HCT116 (cell line): ENCODE measurements at regions not wholly inside any gene's neighbourhood (a gene's known extent, or its start where the extent isn't known, plus 50 kb on each side); places are given as distances from the start of the nearest gene placed in this dataset.

Experiments used
- ATAC-seq: fragments of 200-7000 bp; cut with Tn5 transposase; 2 replicates; pipeline ENCODE4 v1.9.1; 2020; ENCODE audit warnings: mild to moderate bottlenecking, moderate library complexity
- BruUV-seq: library from RNA; stranded (reverse); fragments of 400-500 nt; replicated peaks from 2 replicates; lab custom pipeline; 2021; lab: Mats Ljungman, UMichigan
- CTCF ChIA-PET: fragments of 300-600 bp; sonication (Branson Sonifier 250); formaldehyde crosslinking; loops from one replicate; lab custom pipeline; 2021; ENCODE audit warnings: antibody characterized with exemption; lab: Charles Lee
- POLR2A ChIA-PET: fragments of 300-600, 350-600 bp; sonication (Branson Sonifier 250); formaldehyde crosslinking; loops from one replicate; lab custom pipeline; 2021; ENCODE audit warnings: antibody characterized with exemption; lab: Charles Lee
- RAD21 ChIA-PET, 2 experiments: fragments of 300-600 bp; sonication (Branson Sonifier 250); formaldehyde crosslinking; loops; one replicate each; lab custom pipeline; 2023; ENCODE audit warnings: low total read pairs in 2 of 2; ENCODE audit not compliant: uncharacterized antibody in 2 of 2, unreplicated experiment in 2 of 2, low non-redundant PET in 1 of 2; lab: Charles Lee
- DNase-seq: peaks from one replicate; pipeline ENCODE4 v3.0.0-alpha.2; 2010; ENCODE audit warnings: low read depth, low spot score
- H2AFZ ChIP-seq: fragments of 200-600 bp; shearing (Covaris generic), sonication (generic); 2 replicates; pipeline ENCODE4 v1.6.1; 2017; ENCODE audit warnings: low read depth, mixed run types, mixed read lengths, antibody characterized with exemption, low read length; ENCODE audit not compliant: poor library complexity, severe bottlenecking
- H3K27ac ChIP-seq: 2 replicates; pipeline ENCODE4 v1.5.1; 2012; ENCODE audit warnings: low read depth, low read length
- H3K27me3 ChIP-seq: fragments of 200-600 bp; sonication (generic); 2 replicates; pipeline ENCODE4 v1.6.1; 2016; ENCODE audit warnings: mixed run types, low read length, mixed read lengths; ENCODE audit not compliant: insufficient read depth
- H3K36me3 ChIP-seq, 2 experiments: fragments of 200-500 bp in 1 of 2; fragments of 200-600 bp in 1 of 2; sonication (Bioruptor generic) in 1 of 2; sonication (generic) in 1 of 2; 2 replicates each; pipeline versions ENCODE4 v1.5.1 to v1.6.1; 2014 to 2016; ENCODE audit warnings: low read length in 2 of 2, inconsistent platforms in 1 of 2, mixed read lengths in 1 of 2, mixed run types in 1 of 2; ENCODE audit not compliant: insufficient read depth in 2 of 2, control insufficient read depth in 1 of 2
- H3K4me1 ChIP-seq, 2 experiments: fragments of 200-600 bp in 1 of 2; sonication (generic) in 1 of 2; 2 replicates each; pipeline versions ENCODE4 v1.5.1 to v1.6.1; 2012 to 2017; ENCODE audit warnings: low read length in 2 of 2, inconsistent platforms in 1 of 2, mild to moderate bottlenecking in 1 of 2, mixed read lengths in 1 of 2, mixed run types in 1 of 2, moderate library complexity in 1 of 2; ENCODE audit not compliant: insufficient read depth in 2 of 2, control insufficient read depth in 1 of 2
- H3K4me2 ChIP-seq: fragments of 200-600 bp; sonication (generic); 2 replicates; pipeline ENCODE4 v1.6.1; 2017; ENCODE audit warnings: mixed run types, low read length, mixed read lengths
- H3K4me3 ChIP-seq, 2 experiments: fragments of 200-600 bp in 1 of 2; sonication (generic) in 1 of 2; replicated peaks in 1 of 2; 2 replicates each; pipeline ENCODE4 v1.5.1; 2011 to 2016; ENCODE audit warnings: low read length in 2 of 2, control low read depth in 1 of 2, low read depth in 1 of 2, mild to moderate bottlenecking in 1 of 2, mixed read lengths in 1 of 2, mixed run types in 1 of 2
- H3K79me2 ChIP-seq: fragments of 200-600 bp; sonication (generic); 2 replicates; pipeline ENCODE4 v1.6.1; 2017; ENCODE audit warnings: mild to moderate bottlenecking, mixed run types, low read length, moderate library complexity, mixed read lengths; ENCODE audit not compliant: insufficient read depth
- H3K9ac ChIP-seq: fragments of 200-600 bp; sonication (generic); 2 replicates; pipeline ENCODE4 v1.6.1; 2016; ENCODE audit warnings: low read length, mixed read lengths
- H3K9me2 ChIP-seq: fragments of 200-600 bp; sonication (generic), shearing (Covaris generic); 2 replicates; pipeline ENCODE4 v1.6.1; 2017; ENCODE audit warnings: mixed run types, mild to moderate bottlenecking, moderate library complexity; ENCODE audit not compliant: insufficient read depth
- H3K9me3 ChIP-seq, 2 experiments: fragments of 200-500 bp in 1 of 2; fragments of 200-600 bp in 1 of 2; sonication (Bioruptor generic) in 1 of 2; sonication (generic) in 1 of 2; 2 replicates each; pipeline ENCODE4 v1.6.1; 2014 to 2017; ENCODE audit warnings: low read length in 2 of 2, mixed read lengths in 2 of 2, inconsistent platforms in 1 of 2, low read depth in 1 of 2, mild to moderate bottlenecking in 1 of 2, mixed run types in 1 of 2, moderate library complexity in 1 of 2; ENCODE audit not compliant: control insufficient read depth in 1 of 2, insufficient read depth in 1 of 2
- H4K20me1 ChIP-seq: fragments of 200-600 bp; sonication (generic), shearing (Covaris generic); 2 replicates; pipeline ENCODE4 v1.6.1; 2017; ENCODE audit warnings: mixed run types, mild to moderate bottlenecking, moderate library complexity; ENCODE audit not compliant: insufficient read depth
- ATF3 ChIP-seq: IDR thresholded peaks from 2 replicates; pipeline ENCODE4 v1.6.1; 2012
- CBX3 ChIP-seq: IDR thresholded peaks from 2 replicates; pipeline ENCODE4 v1.6.1; 2012; ENCODE audit warnings: low read depth
- CTCF ChIP-seq, 3 experiments: fragments of 200-600 bp in 1 of 3; sonication (generic) in 1 of 3; IDR thresholded peaks in 2 of 3; conservative IDR thresholded peaks in 1 of 3; 2 replicates each; pipeline ENCODE4 v1.5.1; 2012 to 2017; ENCODE audit warnings: low read depth in 2 of 3, low read length in 2 of 3, antibody characterized with exemption in 1 of 3, borderline replicate concordance in 1 of 3, control low read depth in 1 of 3, mild to moderate bottlenecking in 1 of 3, mixed read lengths in 1 of 3, mixed run types in 1 of 3, moderate library complexity in 1 of 3; ENCODE audit not compliant: insufficient read depth in 1 of 3
- EGR1 ChIP-seq: IDR thresholded peaks from 2 replicates; pipeline ENCODE4 v1.6.1; 2012; ENCODE audit warnings: low read depth
- ELF1 ChIP-seq: IDR thresholded peaks from 2 replicates; pipeline ENCODE4 v1.6.1; 2012; ENCODE audit warnings: low read depth, borderline replicate concordance
- EZH2phosphoT487 ChIP-seq: fragments of 200-600 bp; IDR thresholded peaks from 2 replicates; pipeline ENCODE4 v1.6.1; 2018; ENCODE audit warnings: antibody characterized with exemption, borderline replicate concordance
- JUND ChIP-seq: IDR thresholded peaks from 2 replicates; pipeline ENCODE4 v1.6.1; 2012
- MAX ChIP-seq: IDR thresholded peaks from 2 replicates; pipeline ENCODE4 v1.6.1; 2012
- POLR2AphosphoS5 ChIP-seq: IDR thresholded peaks from 2 replicates; pipeline ENCODE4 v1.6.1; 2011; ENCODE audit warnings: mild to moderate bottlenecking, low read depth, low read length, moderate library complexity
- REST ChIP-seq: IDR thresholded peaks from 2 replicates; pipeline ENCODE4 v1.6.1; 2012; ENCODE audit warnings: low read depth
- SIN3A ChIP-seq: IDR thresholded peaks from 2 replicates; pipeline ENCODE4 v1.6.1; 2012; ENCODE audit warnings: low read depth
- SP1 ChIP-seq: IDR thresholded peaks from 2 replicates; pipeline ENCODE4 v1.6.1; 2012; ENCODE audit warnings: low read depth
- SRF ChIP-seq: IDR thresholded peaks from 2 replicates; pipeline ENCODE4 v1.6.1; 2012; ENCODE audit warnings: low read depth
- YY1 ChIP-seq: IDR thresholded peaks from 2 replicates; pipeline ENCODE4 v1.6.1; 2011; ENCODE audit warnings: low read length, low read depth, moderate library complexity, mild to moderate bottlenecking; ENCODE audit not compliant: insufficient replicate concordance; ENCODE audit errors: extremely low read depth
- ZFX ChIP-seq: fragments of 450-650 bp; IDR thresholded peaks from 2 replicates; pipeline ENCODE4 v1.6.1; 2017
- intact Hi-C: fragments of 100-400 bp; cut with micrococcal nuclease; formaldehyde crosslinking; loops from 2 replicates; pipeline ENCODE4 v1.10.0; 2022

- POLR2A ChIA-PET: no interaction called here
- H3K9me3 ChIP-seq: peaks cover 12 to 31% of the 10 kb centered on the region in 2 experiments; a peak in 3 of 4 replicates
- no peak overlapping the region for H2AFZ ChIP-seq
- no peak overlapping the region for H3K4me3 ChIP-seq
- no peaks in the 10 kb centered on the region for H3K27me3 ChIP-seq
- BruUV-seq: no TSS peak
- H3K79me2 ChIP-seq: no peaks in the 10 kb centered on the region
- H3K36me3 ChIP-seq: no peaks in the 10 kb centered on the region
- no peak overlapping the region for H3K4me2 ChIP-seq
- CTCF ChIA-PET: no interaction called here
- no peaks in the 10 kb centered on the region for H3K4me1 ChIP-seq
- DNase-seq: no peak
- no peaks in the 10 kb centered on the region for H4K20me1 ChIP-seq
- ATAC-seq: no peak
- H3K27ac ChIP-seq: no peak overlapping the region
- RAD21 ChIA-PET: no interaction called here
- TF ChIP-seq EZH2phosphoT487 (no peak), SIN3A (no peak), ZFX (no peak), EGR1 (no peak), CTCF (IDR thresholded peaks at IDR 0.05 in 2 of 3, conservative IDR thresholded peaks at IDR 0.05 in 1 of 3; ENCODE audit: borderline replicate concordance in 1 of 3, insufficient read depth in 1 of 3, low read depth in 2 of 3, low read length in 2 of 3) (no peak), JUND (no peak), MAX (no peak), POLR2AphosphoS5 (no peak), YY1 (no peak), ELF1 (no peak), ATF3 (no peak), REST (no peak), SRF (no peak), CBX3 (no peak), SP1 (no peak)
- TF ChIP-seq, all 23 proteins: peak for 0
- no peaks in the 10 kb centered on the region for H3K9me2 ChIP-seq
- intact Hi-C loops: no loop called here
- no peak overlapping the region for H3K9ac ChIP-seq
Measured at GRCh38 chr4:59598330-59598618, 1601.9 kb upstream of the ADGRL3 start.
